Pancreas (tissue), 10 donors: ENCODE measurements at regions not wholly inside any gene's neighbourhood (a gene's known extent, or its start where the extent isn't known, plus 50 kb on each side); places are given as distances from the start of the nearest gene placed in this dataset.
A peak's percentile ranks its signal among the peaks of the same experiment; 100 is the strongest.

Experiments
- ATAC-seq, 4 donors: fragments of 200-7000 bp; cut with Tn5 transposase; one replicate each; pipeline versions ENCODE4 v1.8.0 to v1.9.1; 2020; ENCODE audit warnings: mild to moderate bottlenecking in 4 of 4, moderate library complexity in 4 of 4
- DNase-seq, 6 donors: peaks; one replicate each; pipeline ENCODE4 v3.0.0-alpha.2; 2020
- FAIRE-seq: peaks from 2 replicates; lab custom pipeline; 2012; peaks lifted over from hg19 to GRCh38; lab: Jason Lieb, UNC
- H3K27ac ChIP-seq, 4 donors: fragments of 200-600 bp; sonication (generic); 1 replicate in 3 of 4; 2 replicates in 1 of 4; pipeline versions ENCODE4 v1.5.0 to v1.8.0; 2020
- H3K27me3 ChIP-seq, 4 donors: fragments of 200-600 bp; one replicate each; pipeline ENCODE4 v1.8.0; 2021
- H3K36me3 ChIP-seq, 3 donors: fragments of 200-600 bp; sonication (generic) in 1 of 3; one replicate each; pipeline versions ENCODE4 v1.5.0 to v1.8.0; 2020 to 2021
- H3K4me1 ChIP-seq, 3 donors: fragments of 200-600 bp; one replicate each; pipeline ENCODE4 v1.8.0; 2021
- H3K4me3 ChIP-seq, 4 donors: fragments of 200-600 bp; sonication (generic) in 2 of 4; one replicate each; pipeline versions ENCODE4 v1.5.0 to v1.8.0; 2020 to 2021
- H3K9me3 ChIP-seq, 4 donors: fragments of 200-600 bp; one replicate each; pipeline ENCODE4 v1.8.0; 2021
- CTCF ChIP-seq, 4 donors: fragments of 200-600 bp; sonication (generic) in 3 of 4; IDR thresholded peaks; one replicate each; pipeline versions ENCODE4 v1.5.0 to v1.8.0; 2021; ENCODE audit warnings: antibody characterized with exemption in 4 of 4
- WGBS, 2 donors: extraction: QIAGEN DNeasy Blood & Tissue Kit; methylation state at CpG; one replicate each; pipeline ENCODE4 v1.1.7; 2013; 5-methylcytosine and 5-hydroxymethylcytosine counted together
- intact Hi-C, 3 donors: fragments of 100-400 bp; cut with DNase I; formaldehyde crosslinking; loops; one replicate each; pipeline versions ENCODE4 v1.11.1 to v1.14.2; 2022
- donor health status: healthy with polysubstance abuse.
- donor health status: DM: no; HTN: no; CAD: no; lungs with moderate emphysema.
- donor health status: DM: no; HTN: no; CAD: no.
- donor health status: control.
- donor health status: control.
- donor health status: Bipolar disorder and iron deficiency.
- donor health status: DM: yes; HTN: yes; CAD: no.
- donor health status: DM: no; HTN: no; CAD: no.
- donor health status: DM: no; HTN: no; CAD: no.
- donor health status: DM: yes; HTN: yes; CAD: no.

DNA sequence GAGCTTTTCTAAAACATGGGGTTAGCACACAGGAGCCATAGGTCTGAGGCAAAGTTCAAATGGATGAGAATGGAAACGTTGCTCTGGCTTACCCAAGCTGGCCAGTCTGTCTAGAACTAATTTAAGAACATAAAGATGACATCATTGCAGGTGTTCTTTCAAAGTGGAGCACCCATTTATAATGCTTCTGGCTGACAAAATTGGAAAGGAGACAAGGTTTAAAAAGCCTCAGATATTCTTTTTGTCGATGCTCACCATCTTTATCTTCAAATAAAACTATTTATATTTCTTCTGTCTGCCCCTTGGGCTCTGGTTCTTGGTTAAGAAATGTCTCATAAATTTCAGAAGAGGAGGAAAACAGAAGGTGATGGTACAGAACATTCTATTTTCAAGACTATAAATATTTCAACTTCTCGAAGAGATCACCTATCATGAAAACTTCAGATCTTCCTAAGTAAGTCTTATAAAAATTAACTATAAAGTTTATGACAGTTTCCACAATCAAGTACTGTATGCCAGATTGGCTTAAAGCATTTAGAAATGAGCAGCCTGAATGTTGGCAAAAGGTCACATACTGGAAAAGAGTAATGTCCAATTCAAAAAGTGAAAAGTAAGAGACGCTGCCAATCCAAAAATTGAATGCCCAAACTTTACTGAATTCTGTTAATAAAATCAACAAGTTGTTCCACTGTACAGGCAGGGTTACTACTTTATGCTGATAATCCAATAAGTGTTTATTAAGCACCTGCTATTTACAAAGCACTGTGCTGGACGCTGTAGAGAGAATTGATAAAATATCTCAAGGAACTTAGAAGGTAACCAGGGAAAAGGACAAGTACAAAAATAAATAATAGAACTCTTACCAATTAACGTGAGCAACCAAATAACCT, 92.0 kb downstream of the ETS2 start:
- peak in 3 of 4 donors; percentile 43 to 75 (median 57) for ATAC-seq
- Histone ChIP-seq H3K9me3 (no peaks in the 10 kb centered on the region), H3K4me1 (peaks cover 0 to 5% (median 0%) of the 10 kb centered on the region in 3 donors), H3K27me3 (no peaks in the 10 kb centered on the region), H3K27ac (no peak overlapping the region), H3K4me3 (no peak overlapping the region), H3K36me3 (no peaks in the 10 kb centered on the region)
- TF ChIP-seq CTCF (IDR thresholded peaks at IDR 0.05) = no peak
- no peak for FAIRE-seq
- 41 to 42% methylated on average over 6 of the region's 6 CpGs for WGBS, 2 donors
- DNase-seq = no peak
- intact Hi-C loops = no loop called here

- no peaks in the 10 kb centered on the region for H3K36me3 ChIP-seq
- intact Hi-C loops = no loop called here
- no peaks in the 10 kb centered on the region for H3K27me3 ChIP-seq
- no peak overlapping the region for H3K4me3 ChIP-seq
- H3K27ac ChIP-seq = no peak overlapping the region
- DNase-seq (no peak), ATAC-seq (no peak), FAIRE-seq (no peak)
- no peaks in the 10 kb centered on the region for H3K9me3 ChIP-seq
- 69 to 79% methylated on average over 3 of the region's 3 CpGs for WGBS, 2 donors
- no peak for TF ChIP-seq CTCF (IDR thresholded peaks at IDR 0.05)
- H3K4me1 ChIP-seq = peaks cover 0 to 5% (median 0%) of the 10 kb centered on the region in 3 donors
Measured at GRCh38 chr21:38894899-38895298, 89.2 kb downstream of the ETS2 start.

- no peak for TF ChIP-seq CTCF (IDR thresholded peaks at IDR 0.05)
- ATAC-seq = no peak
Measured at GRCh38 chr21:38888991-38889561, 83.3 kb downstream of the ETS2 start.

DNA sequence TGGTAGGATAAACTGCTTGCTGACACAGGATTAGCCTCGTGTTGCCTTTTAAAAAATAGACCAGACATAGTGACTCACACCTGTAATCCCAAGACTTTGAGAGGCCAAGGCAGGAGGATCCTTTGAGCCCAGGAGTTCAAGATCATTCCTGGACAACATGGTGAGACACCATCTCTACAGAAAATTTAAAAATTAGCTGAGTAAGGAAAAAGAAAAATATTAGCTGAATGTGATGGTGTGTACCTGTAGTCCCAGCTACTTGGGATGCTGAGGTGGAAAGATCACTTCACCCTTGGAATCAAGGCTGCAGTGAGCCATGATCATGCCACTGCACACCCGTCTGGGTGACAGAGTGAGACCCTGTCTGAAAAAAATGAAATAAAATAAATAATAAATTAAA, 82.0 kb downstream of the ETS2 start:
- no peak overlapping the region for H3K27ac ChIP-seq
- H3K9me3 ChIP-seq = no peaks in the 10 kb centered on the region
- H3K4me3 ChIP-seq = no peak overlapping the region
- DNase-seq = no peak
- no peaks in the 10 kb centered on the region for H3K4me1 ChIP-seq
- FAIRE-seq = no peak
- TF ChIP-seq CTCF (IDR thresholded peaks at IDR 0.05) = no peak
- H3K36me3 ChIP-seq = no peaks in the 10 kb centered on the region
- no peak for ATAC-seq
- intact Hi-C loops = no loop called here
- 55 to 64% methylated on average over 2 of the region's 2 CpGs for WGBS, 2 donors
- no peaks in the 10 kb centered on the region for H3K27me3 ChIP-seq

More at GRCh38 chr21:38888991-38889561, 83.3 kb downstream of the ETS2 start:
- Histone ChIP-seq H3K27me3 (no peaks in the 10 kb centered on the region), H3K27ac (no peak overlapping the region), H3K36me3 (no peaks in the 10 kb centered on the region), H3K9me3 (no peaks in the 10 kb centered on the region), H3K4me3 (no peak overlapping the region), H3K4me1 (no peaks in the 10 kb centered on the region)
- no peak for DNase-seq
- whole genome bisulfite sequencing, 2 donors = 46 to 47% methylated on average over 2 of the region's 2 CpGs
- FAIRE-seq = no peak
- intact Hi-C loops = no loop called here
